Ishikawa (cell line): ENCODE measurements at regions not wholly inside any gene's neighbourhood (a gene's known extent, or its start where the extent isn't known, plus 50 kb on each side); places are given as distances from the start of the nearest gene placed in this dataset.

Source experiments
- CEBPB ChIP-seq: IDR thresholded peaks from 2 replicates; pipeline ENCODE4 v1.6.1; 2012
- CREB1 ChIP-seq: IDR thresholded peaks from 2 replicates; pipeline ENCODE4 v1.6.1; 2012; ENCODE audit warnings: low read depth
- EGR1 ChIP-seq: IDR thresholded peaks from 2 replicates; pipeline ENCODE4 v1.6.1; 2012
- EP300 ChIP-seq: IDR thresholded peaks from 2 replicates; pipeline ENCODE4 v1.6.1; 2012; ENCODE audit warnings: borderline replicate concordance
- FOXM1 ChIP-seq: IDR thresholded peaks from 2 replicates; pipeline ENCODE4 v1.6.1; 2012; ENCODE audit warnings: low read depth, borderline replicate concordance
- NFIC ChIP-seq: IDR thresholded peaks from 2 replicates; pipeline ENCODE4 v1.6.1; 2012
- RAD21 ChIP-seq: IDR thresholded peaks from 2 replicates; pipeline ENCODE4 v1.6.1; 2012; ENCODE audit warnings: low read depth
- TAF1 ChIP-seq: IDR thresholded peaks from 2 replicates; pipeline ENCODE4 v1.6.1; 2012; ENCODE audit warnings: low read depth, mild to moderate bottlenecking
- TCF12 ChIP-seq: IDR thresholded peaks from 2 replicates; pipeline ENCODE4 v1.6.1; 2012; ENCODE audit warnings: low read depth
- TEAD4 ChIP-seq: IDR thresholded peaks from 2 replicates; pipeline ENCODE4 v1.6.1; 2012
- YY1 ChIP-seq: IDR thresholded peaks from 2 replicates; pipeline ENCODE4 v1.6.1; 2012; ENCODE audit warnings: low read depth
- ZBTB7A ChIP-seq: IDR thresholded peaks from 2 replicates; pipeline ENCODE4 v1.6.1; 2012; ENCODE audit warnings: low read depth
- TF ChIP-seq, protein P1 (sequence below): IDR thresholded peaks from 2 replicates; pipeline ENCODE4 v1.6.1; 2012
- TF ChIP-seq, protein P2 (sequence below): IDR thresholded peaks from 2 replicates; pipeline ENCODE4 v1.6.1; 2012
- TF ChIP-seq, protein P3 (sequence below): IDR thresholded peaks from 2 replicates; pipeline ENCODE4 v1.6.1; 2012; ENCODE audit warnings: low read depth, mild to moderate bottlenecking

DNA sequence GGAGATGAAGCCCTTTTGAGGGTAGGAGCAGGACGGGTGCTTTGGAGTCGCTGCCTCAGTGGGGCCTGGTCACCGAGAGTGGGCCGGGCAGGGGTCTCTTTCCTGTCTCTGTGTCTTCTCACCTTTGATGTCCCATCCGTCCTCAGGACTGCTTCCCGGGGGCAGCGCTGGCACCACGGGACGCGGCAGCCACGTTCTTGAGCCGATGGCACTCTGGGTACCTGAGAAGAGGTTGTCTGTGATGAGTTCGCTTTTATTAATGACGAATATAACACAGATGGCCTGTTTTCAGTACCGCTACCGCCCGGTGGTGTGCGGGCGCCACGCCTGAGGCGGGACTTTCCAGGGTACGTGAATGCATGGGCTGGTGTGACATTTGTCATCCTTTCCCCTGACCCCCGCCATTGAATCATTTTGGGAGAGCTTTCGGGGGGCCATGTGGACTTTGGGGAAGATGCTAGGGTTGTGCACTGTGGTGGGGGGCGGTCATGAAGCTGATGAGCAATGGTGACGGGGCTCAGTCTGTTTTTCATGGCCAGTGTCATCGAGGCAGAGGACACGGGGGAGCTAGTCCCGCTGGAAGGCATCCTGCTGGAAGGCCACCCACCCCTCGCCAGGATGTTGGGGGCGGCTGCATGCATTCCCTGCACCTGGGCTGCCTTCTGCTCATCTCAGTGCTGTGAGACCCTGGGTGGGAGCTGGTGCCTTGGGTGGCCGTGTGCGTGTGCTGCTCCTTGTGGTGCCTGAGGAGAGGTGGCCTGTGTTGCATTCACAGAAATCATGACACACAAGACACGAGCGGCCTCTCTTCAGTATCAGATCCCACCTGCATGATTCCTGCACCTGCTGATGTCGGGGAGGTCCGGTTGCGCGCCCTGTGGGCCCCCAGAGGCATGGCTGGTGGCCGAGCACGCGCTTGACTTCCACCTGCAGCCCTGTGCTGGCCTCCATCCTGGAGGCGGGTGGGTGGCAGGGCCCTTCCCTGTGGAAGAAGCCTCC lies 162.5 kb upstream of the RTL1 start:
- TF ChIP-seq EGR1 (no peak), FOXM1 (no peak), EP300 (no peak), NFIC (no peak), ZBTB7A (no peak), TCF12 (no peak), TAF1 (no peak), CEBPB (no peak), YY1 (no peak)
- TF ChIP-seq, protein P1, sequence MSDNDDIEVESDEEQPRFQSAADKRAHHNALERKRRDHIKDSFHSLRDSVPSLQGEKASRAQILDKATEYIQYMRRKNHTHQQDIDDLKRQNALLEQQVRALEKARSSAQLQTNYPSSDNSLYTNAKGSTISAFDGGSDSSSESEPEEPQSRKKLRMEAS: no peak

DNA sequence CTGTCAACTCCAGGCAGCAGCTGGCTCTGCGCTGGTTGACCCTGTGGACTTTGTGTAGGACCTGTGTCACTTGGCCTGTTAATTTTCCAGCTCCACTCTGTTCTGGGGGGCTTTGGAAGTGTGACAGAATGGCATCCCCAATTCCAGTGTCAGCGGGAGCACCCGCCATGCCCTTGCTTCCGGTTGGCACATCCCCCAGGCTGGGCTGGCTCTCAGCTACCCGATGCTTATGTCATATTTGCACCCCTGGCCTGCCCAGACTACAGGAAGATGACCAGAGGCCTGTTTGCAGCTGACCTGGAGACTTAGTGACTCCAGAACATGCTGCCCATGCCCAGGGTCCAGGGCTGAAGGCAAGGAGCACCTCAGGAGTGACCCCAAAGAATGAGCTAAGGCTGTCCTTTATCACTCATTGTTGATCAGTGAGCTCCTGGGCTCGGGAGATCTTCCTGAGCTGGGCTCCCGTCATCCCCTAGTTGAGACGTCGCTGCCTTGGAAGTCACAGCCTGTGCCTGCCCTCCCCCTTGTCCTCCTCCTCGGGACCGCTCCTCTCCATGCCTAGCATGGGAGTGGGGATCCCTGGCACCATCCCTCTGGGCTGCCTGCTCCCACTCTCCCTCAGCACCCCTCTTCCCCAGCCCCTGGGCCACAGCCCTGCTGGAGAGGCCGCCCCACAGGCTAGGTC lies 163.4 kb upstream of the RTL1 start:
- TF ChIP-seq TAF1 (no peak), EGR1 (no peak), CEBPB (no peak), YY1 (no peak), FOXM1 (no peak), RAD21 (no peak), TEAD4 (no peak), TCF12 (no peak), EP300 (no peak), NFIC (no peak), CREB1 (no peak)
- TF ChIP-seq, protein P2, sequence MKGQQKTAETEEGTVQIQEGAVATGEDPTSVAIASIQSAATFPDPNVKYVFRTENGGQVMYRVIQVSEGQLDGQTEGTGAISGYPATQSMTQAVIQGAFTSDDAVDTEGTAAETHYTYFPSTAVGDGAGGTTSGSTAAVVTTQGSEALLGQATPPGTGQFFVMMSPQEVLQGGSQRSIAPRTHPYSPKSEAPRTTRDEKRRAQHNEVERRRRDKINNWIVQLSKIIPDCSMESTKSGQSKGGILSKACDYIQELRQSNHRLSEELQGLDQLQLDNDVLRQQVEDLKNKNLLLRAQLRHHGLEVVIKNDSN: no peak
- TF ChIP-seq, protein P1: no peak
- TF ChIP-seq, protein P3, sequence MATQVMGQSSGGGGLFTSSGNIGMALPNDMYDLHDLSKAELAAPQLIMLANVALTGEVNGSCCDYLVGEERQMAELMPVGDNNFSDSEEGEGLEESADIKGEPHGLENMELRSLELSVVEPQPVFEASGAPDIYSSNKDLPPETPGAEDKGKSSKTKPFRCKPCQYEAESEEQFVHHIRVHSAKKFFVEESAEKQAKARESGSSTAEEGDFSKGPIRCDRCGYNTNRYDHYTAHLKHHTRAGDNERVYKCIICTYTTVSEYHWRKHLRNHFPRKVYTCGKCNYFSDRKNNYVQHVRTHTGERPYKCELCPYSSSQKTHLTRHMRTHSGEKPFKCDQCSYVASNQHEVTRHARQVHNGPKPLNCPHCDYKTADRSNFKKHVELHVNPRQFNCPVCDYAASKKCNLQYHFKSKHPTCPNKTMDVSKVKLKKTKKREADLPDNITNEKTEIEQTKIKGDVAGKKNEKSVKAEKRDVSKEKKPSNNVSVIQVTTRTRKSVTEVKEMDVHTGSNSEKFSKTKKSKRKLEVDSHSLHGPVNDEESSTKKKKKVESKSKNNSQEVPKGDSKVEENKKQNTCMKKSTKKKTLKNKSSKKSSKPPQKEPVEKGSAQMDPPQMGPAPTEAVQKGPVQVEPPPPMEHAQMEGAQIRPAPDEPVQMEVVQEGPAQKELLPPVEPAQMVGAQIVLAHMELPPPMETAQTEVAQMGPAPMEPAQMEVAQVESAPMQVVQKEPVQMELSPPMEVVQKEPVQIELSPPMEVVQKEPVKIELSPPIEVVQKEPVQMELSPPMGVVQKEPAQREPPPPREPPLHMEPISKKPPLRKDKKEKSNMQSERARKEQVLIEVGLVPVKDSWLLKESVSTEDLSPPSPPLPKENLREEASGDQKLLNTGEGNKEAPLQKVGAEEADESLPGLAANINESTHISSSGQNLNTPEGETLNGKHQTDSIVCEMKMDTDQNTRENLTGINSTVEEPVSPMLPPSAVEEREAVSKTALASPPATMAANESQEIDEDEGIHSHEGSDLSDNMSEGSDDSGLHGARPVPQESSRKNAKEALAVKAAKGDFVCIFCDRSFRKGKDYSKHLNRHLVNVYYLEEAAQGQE: no peak

DNA sequence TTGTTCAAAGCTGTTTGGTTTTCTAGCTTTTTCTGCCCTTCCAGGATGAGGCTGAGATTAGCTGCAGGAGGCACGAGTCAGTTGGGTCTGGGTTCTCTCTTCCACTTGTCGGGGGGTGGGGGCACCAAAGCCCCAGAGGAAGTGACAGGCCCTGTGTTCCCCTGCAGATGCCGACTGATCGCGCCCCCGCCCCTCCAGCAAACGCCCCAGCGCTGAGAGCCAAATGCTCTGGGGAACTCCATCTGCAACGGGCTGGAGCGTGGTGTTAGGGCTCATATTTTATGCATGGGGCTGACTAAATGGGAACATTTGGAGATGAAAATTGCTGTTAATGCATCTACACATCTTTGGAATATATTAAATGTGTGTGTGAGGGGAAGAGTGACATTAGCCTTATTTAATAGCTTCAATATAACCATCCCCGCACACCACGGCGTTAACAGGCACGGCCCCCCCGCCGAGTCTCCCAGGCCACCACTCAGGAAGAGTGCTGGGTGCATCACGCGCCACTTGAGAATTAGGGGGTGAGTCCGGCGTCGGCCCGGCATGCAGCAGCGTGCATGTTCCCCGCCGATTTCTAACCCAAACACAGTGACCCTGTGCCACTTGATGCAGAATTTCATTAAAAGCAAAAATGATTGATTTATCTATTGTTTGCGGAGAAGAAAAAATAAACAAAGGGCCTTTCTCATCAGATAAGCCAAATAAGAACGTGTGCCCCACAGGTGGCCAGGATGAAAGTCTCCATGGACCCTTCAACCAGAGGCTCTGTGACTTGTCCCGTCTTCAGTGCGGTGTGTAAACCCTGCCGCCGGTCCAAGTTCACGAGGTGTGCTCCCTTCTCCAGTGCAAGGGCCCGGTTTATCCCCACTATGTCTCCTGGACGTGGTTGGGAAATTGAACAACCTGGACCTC lies 165.0 kb upstream of the RTL1 start:
- TF ChIP-seq, protein P1: no peak
- TF ChIP-seq TEAD4 (no peak), TCF12 (no peak), RAD21 (no peak), NFIC (no peak), TAF1 (no peak), EGR1 (no peak)
- TF ChIP-seq, protein P3: no peak

DNA sequence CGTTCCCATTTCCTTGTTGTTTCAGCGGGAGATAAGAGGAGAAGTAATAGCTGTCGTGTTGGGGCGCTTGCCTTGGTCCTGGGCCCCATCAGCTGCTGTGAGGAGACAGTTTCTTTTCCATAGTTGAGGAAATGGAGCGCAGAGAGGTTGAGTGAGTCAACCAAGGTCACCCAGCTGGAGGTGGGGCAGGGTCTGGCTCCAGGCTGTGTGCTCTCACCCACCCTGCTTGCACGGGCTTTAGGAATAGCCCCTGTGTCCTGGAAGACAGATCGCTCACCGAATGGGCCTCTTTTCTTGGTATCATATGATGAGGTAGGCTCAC lies 165.7 kb upstream of the RTL1 start:
- no peak for TF ChIP-seq RAD21
- TF ChIP-seq CEBPB: no peak
- TF ChIP-seq ZBTB7A: no peak
- no peak for TF ChIP-seq CREB1
- TF ChIP-seq FOXM1: no peak
- no peak for TF ChIP-seq EGR1
- TF ChIP-seq, protein P2: no peak
- no peak for TF ChIP-seq TEAD4
- TF ChIP-seq, protein P3: no peak
- TF ChIP-seq TCF12: no peak
- TF ChIP-seq YY1: no peak
- TF ChIP-seq, protein P1: no peak
- TF ChIP-seq TAF1: no peak
- TF ChIP-seq EP300: no peak
- no peak for TF ChIP-seq NFIC
